Activated CD4-positive, alpha-beta T cell treated with anti-CD3 and anti-CD28 coated beads, Interleukin-2, Interleukin-4, amounts not matched to agents 100 ng/mL and 50 ng/mL, durations not matched to agents 16 hours and 8 hours (primary cell): ENCODE measurements at regions not wholly inside any gene's neighbourhood (a gene's known extent, or its start where the extent isn't known, plus 50 kb on each side); places are given as distances from the start of the nearest gene placed in this dataset.

Experiments used
- DNase-seq: peaks from one replicate; pipeline ENCODE4 v3.0.0-alpha.2; 2020; ENCODE audit warnings: low spot score

GRCh38 chr3:59446775-59447465 is 397.1 kb upstream of the CFAP20DC start:
- DNase-seq, result no peak

- DNase-seq, result no peak
These were observed 394.9 kb upstream of the CFAP20DC start for GRCh38 chr3:59444676-59445075.

- DNase-seq, result peak; percentile 87
These were observed 394.5 kb upstream of the CFAP20DC start for GRCh38 chr3:59444294-59444671.

GRCh38 chr3:59443618-59444293 is 393.9 kb upstream of the CFAP20DC start:
- no peak for DNase-seq

- DNase-seq, result no peak
These were observed 392.2 kb upstream of the CFAP20DC start for GRCh38 chr3:59442046-59442445.

- DNase-seq, result no peak
These were observed 390.6 kb upstream of the CFAP20DC start for GRCh38 chr3:59440285-59441028.

GRCh38 chr3:59438492-59438891 is 388.7 kb upstream of the CFAP20DC start:
- DNase-seq, result no peak

GRCh38 chr3:59436164-59436958 is 386.5 kb upstream of the CFAP20DC start:
- no peak for DNase-seq

GRCh38 chr3:59433546-59433945 is 383.7 kb upstream of the CFAP20DC start:
- DNase-seq, result no peak

GRCh38 chr3:59432665-59433064 is 382.8 kb upstream of the CFAP20DC start:
- no peak for DNase-seq

- no peak for DNase-seq
These were observed 380.5 kb upstream of the CFAP20DC start for GRCh38 chr3:59430341-59430740.

- DNase-seq, result no peak
These were observed 379.4 kb upstream of the CFAP20DC start for GRCh38 chr3:59429198-59429597.

- peak; percentile 82 for DNase-seq
These were observed 377.2 kb upstream of the CFAP20DC start for GRCh38 chr3:59426821-59427565.

- peak; percentile 70 for DNase-seq
These were observed 376.1 kb upstream of the CFAP20DC start for GRCh38 chr3:59425942-59426341.

- DNase-seq, result no peak
These were observed 375.5 kb upstream of the CFAP20DC start for GRCh38 chr3:59425371-59425770.

GRCh38 chr3:59424268-59425010 is 374.6 kb upstream of the CFAP20DC start:
- peak; percentile 49 for DNase-seq

- no peak for DNase-seq
These were observed 373.9 kb upstream of the CFAP20DC start for GRCh38 chr3:59423707-59424106.

GRCh38 chr3:59422312-59422711 is 372.5 kb upstream of the CFAP20DC start:
- DNase-seq, result peak; percentile 76

GRCh38 chr3:59418836-59419235 is 369.0 kb upstream of the CFAP20DC start:
- no peak for DNase-seq

- DNase-seq, result no peak
These were observed 362.7 kb upstream of the CFAP20DC start for GRCh38 chr3:59412516-59412915.

GRCh38 chr3:59411694-59412093 is 361.9 kb upstream of the CFAP20DC start:
- DNase-seq, result no peak
